Ovary (tissue), 7 donors: ENCODE measurements at regions not wholly inside any gene's neighbourhood (a gene's known extent, or its start where the extent isn't known, plus 50 kb on each side); places are given as distances from the start of the nearest gene placed in this dataset.

Experiments used
- DNase-seq, 5 donors: peaks; one replicate each; pipeline ENCODE4 v3.0.0-alpha.2; 2019 to 2020
- H3K27ac ChIP-seq, 2 donors: fragments of 200-600 bp; one replicate each; pipeline versions ENCODE4 v1.5.1 to v1.8.0; 2019 to 2022
- H3K27me3 ChIP-seq: fragments of 200-600 bp; one replicate; pipeline ENCODE4 v1.8.0; 2022
- H3K36me3 ChIP-seq: fragments of 200-600 bp; sonication (generic); one replicate; pipeline ENCODE4 v1.5.1; 2019
- H3K4me1 ChIP-seq: one replicate; pipeline ENCODE4 v1.8.1; 2013; ENCODE audit warnings: mild to moderate bottlenecking, moderate library complexity; ENCODE audit not compliant: insufficient read depth
- H3K4me3 ChIP-seq: fragments of 200-600 bp; sonication (generic); one replicate; pipeline ENCODE4 v1.5.1; 2017
- H3K9me3 ChIP-seq, 2 donors: fragments of 200-600 bp in 1 of 2; sonication (generic) in 1 of 2; one replicate each; pipeline versions ENCODE4 v1.5.1 to v1.8.1; 2013 to 2019; ENCODE audit warnings: mild to moderate bottlenecking in 1 of 2, moderate library complexity in 1 of 2
- EP300 ChIP-seq: sonication (generic); formaldehyde crosslinking; IDR thresholded peaks from one replicate; pipeline ENCODE4 v1.6.1; 2017; ENCODE audit warnings: antibody characterized with exemption
- POLR2A ChIP-seq: fragments of 450-650 bp; IDR thresholded peaks from one replicate; pipeline ENCODE4 v1.6.1; 2017; ENCODE audit warnings: antibody characterized with exemption, mild to moderate bottlenecking, moderate library complexity
- WGBS, 3 donors: extraction: QIAGEN DNeasy Blood & Tissue Kit in 1 of 3; methylation state at CpG; one replicate each; pipeline versions ENCODE4 v1.1.5 to v1.1.7; 2013 to 2017; 5-methylcytosine and 5-hydroxymethylcytosine counted together
- intact Hi-C, 4 donors: fragments of 100-400 bp; cut with DNase I; formaldehyde crosslinking; loops; one replicate each; pipeline versions ENCODE4 v1.11.0 to v1.15.1; 2022 to 2023
- TF ChIP-seq, protein P1 (sequence below), 3 donors: fragments of 450-650 bp in 2 of 3; fragments of 200-600 bp in 1 of 3; IDR thresholded peaks; one replicate each; pipeline versions ENCODE4 v1.5.1 to v1.8.0; 2016 to 2022; ENCODE audit warnings: antibody characterized with exemption in 3 of 3, mild to moderate bottlenecking in 1 of 3
- donor health status: DM: no; HTN: no; CAD: no; lungs with moderate emphysema.
- donor health status: DM: no; HTN: no; CAD: no.
- donor health status: Bipolar disorder and iron deficiency.
- donor health status: DM: no; HTN: no; CAD: no.
- donor health status: DM: yes; HTN: yes; CAD: no.

DNA sequence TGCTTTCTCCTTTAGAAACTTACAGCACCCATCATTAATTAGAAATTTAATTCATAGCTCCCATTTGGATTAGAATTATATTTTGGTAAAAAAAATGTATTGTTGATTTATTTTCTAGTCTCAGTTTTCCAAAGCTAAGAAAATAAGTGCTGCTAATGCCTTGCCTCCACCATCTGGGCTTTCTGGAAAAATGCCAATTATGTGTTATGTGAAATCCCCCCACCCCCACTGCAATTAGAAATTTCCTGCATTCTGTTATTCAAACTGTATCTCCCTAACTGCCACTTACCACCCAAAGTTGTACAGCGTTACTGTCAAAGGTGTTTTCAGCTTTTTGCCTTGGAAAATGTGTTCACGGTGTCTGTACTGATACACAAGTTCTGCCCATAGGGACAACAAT lies 617.2 kb upstream of the UBE2E2 start:
- DNase-seq: no peak
- H3K36me3 ChIP-seq: no peaks in the 10 kb centered on the region
- TF ChIP-seq EP300: no peak
- TF ChIP-seq POLR2A: no peak
- TF ChIP-seq, protein P1, sequence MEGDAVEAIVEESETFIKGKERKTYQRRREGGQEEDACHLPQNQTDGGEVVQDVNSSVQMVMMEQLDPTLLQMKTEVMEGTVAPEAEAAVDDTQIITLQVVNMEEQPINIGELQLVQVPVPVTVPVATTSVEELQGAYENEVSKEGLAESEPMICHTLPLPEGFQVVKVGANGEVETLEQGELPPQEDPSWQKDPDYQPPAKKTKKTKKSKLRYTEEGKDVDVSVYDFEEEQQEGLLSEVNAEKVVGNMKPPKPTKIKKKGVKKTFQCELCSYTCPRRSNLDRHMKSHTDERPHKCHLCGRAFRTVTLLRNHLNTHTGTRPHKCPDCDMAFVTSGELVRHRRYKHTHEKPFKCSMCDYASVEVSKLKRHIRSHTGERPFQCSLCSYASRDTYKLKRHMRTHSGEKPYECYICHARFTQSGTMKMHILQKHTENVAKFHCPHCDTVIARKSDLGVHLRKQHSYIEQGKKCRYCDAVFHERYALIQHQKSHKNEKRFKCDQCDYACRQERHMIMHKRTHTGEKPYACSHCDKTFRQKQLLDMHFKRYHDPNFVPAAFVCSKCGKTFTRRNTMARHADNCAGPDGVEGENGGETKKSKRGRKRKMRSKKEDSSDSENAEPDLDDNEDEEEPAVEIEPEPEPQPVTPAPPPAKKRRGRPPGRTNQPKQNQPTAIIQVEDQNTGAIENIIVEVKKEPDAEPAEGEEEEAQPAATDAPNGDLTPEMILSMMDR (IDR thresholded peaks at IDR 0.05): no peak
- no peak overlapping the region for H3K27ac ChIP-seq
- no peaks in the 10 kb centered on the region for H3K4me1 ChIP-seq
- WGBS, 3 donors: 53 to 70% (median 58%) methylated on average over 2 of the region's 2 CpGs
- H3K9me3 ChIP-seq: no peaks in the 10 kb centered on the region
- no peak overlapping the region for H3K4me3 ChIP-seq
- intact Hi-C loops: no loop called here
- no peaks in the 10 kb centered on the region for H3K27me3 ChIP-seq

DNA sequence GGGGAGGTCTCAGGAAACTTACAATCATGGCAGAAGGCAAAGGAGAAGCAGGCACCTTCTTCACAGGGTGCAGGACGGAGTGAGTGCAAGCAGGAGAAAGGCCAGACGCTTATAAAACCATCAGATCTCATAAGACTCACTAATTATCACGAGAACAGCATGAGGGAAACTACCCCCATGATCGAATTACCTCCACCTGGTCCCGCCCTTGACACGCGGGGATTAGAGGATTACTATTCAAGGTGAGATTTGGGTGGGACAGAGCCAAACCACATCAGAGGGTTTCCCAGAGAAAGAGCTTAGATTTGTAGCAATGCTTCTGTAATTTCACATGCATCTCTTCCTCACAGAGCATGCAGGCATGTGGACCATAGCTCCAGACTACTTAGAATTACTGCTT lies 615.7 kb upstream of the UBE2E2 start:
- intact Hi-C loops: no loop called here
- 86 to 88% (median 88%) methylated on average over 7 of the region's 7 CpGs for WGBS, 3 donors
- TF ChIP-seq EP300: no peak
- TF ChIP-seq, protein P1 (IDR thresholded peaks at IDR 0.05): no peak
- no peak for TF ChIP-seq POLR2A

DNA sequence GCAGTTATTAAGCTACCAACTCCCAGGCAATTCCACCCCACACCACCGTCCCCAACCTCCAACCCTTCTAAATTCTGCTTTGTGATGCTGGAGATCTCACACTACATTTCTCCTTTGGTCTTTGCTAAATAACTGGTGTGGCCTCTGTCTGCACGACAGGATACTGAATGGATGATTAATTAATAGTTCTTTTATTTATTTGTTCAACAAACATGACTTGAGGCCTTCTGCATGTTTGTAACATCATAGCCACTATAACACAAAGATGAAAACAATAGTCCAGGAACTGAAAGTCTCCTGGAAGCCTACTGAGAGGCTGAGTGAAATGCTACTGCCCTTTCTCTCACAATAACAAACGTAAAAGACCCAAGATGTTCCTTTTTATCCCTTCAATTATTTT lies 609.5 kb upstream of the UBE2E2 start:
- Histone ChIP-seq H3K4me1 (no peaks in the 10 kb centered on the region), H3K9me3 (no peaks in the 10 kb centered on the region), H3K27me3 (no peaks in the 10 kb centered on the region), H3K36me3 (no peaks in the 10 kb centered on the region), H3K4me3 (no peak overlapping the region), H3K27ac (no peak overlapping the region)
- intact Hi-C loops: no loop called here
- WGBS, 3 donors: 35 to 50% (median 36%) methylated on average over 3 of the region's 3 CpGs
- DNase-seq: no peak
- TF ChIP-seq EP300: no peak
- TF ChIP-seq POLR2A: no peak
- TF ChIP-seq, protein P1 (IDR thresholded peaks at IDR 0.05): no peak

More for the DNA sequence above, 615.7 kb upstream of the UBE2E2 start:
- H3K9me3 ChIP-seq: no peaks in the 10 kb centered on the region
- H3K36me3 ChIP-seq: no peaks in the 10 kb centered on the region
- no peaks in the 10 kb centered on the region for H3K4me1 ChIP-seq
- H3K27ac ChIP-seq: no peak overlapping the region
- H3K27me3 ChIP-seq: no peaks in the 10 kb centered on the region
- DNase-seq: no peak
- H3K4me3 ChIP-seq: no peak overlapping the region

DNA sequence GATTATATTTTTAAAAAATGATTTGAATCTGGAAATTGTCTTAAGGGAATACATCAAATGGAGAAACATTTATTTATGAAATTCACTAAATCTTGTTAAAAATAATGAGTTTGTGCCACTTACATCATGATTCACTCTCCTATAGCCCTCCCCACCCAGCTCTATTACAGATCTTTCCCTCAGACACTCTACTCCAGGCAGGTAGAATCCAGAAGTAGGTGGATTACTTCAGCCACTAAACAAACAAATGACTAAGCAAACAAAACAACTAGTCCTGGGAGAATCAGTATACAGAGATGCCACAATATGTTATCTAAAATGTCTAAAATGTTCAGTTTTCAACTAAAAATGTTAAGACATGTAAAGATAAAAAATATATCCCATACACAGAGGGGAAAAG lies 608.1 kb upstream of the UBE2E2 start:
- intact Hi-C loops: no loop called here
- H3K36me3 ChIP-seq: no peaks in the 10 kb centered on the region

More for the DNA sequence above, 608.1 kb upstream of the UBE2E2 start:
- Histone ChIP-seq H3K4me1 (no peaks in the 10 kb centered on the region), H3K4me3 (no peak overlapping the region), H3K9me3 (no peaks in the 10 kb centered on the region), H3K27ac (no peak overlapping the region), H3K27me3 (no peaks in the 10 kb centered on the region)
- DNase-seq: no peak
- TF ChIP-seq POLR2A (no peak), EP300 (no peak)
- TF ChIP-seq, protein P1 (IDR thresholded peaks at IDR 0.05): no peak
